ENCODE measurements at regions not wholly inside any gene's neighbourhood (a gene's known extent, or its start where the extent isn't known, plus 50 kb on each side); places are given as distances from the start of the nearest gene placed in this dataset.

DNA sequence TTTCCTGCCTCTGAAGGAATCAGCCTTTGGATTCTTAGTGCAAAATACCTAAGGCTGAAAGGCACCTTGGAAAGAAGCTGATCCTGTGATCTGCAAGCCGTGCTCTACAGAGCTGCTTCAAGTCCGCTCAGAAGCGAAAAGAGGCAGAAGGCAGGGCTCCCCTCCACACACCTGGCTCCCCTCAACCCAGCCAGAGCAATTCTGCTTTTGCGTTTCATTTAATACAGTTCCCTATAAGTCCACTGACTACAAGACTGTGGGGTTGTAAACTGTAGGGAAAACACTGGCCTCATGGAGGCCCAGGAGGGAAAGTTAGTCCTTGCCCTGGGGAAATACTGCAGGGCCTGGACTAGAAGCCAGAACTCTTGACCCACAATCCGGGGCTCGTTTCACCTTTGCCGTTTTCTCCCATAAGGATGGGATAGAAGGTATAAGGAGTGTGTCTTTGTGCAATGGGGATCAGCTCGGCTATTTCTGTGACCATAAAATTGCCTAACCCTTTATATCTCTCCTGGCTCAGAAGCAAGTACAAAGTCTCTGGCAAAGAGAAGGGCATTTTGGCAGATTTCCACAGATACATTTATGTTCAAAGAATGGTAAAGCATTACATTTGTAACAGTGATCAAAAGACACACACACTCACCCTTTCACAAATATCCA, 95.8 kb upstream of the TEX51 start:
- H3K27ac ChIP-seq (ENCODE audit: low read depth, low read length), result no peak overlapping the region
- H3K27me3 ChIP-seq (ENCODE audit: control insufficient read depth, low read length), result no peaks in the 10 kb centered on the region
- H3K79me2 ChIP-seq (ENCODE audit: control insufficient read depth, low read length), result no peaks in the 10 kb centered on the region
- no peaks in the 10 kb centered on the region for H3F3A ChIP-seq (ENCODE audit: control insufficient read depth, insufficient read depth)
- H4K20me1 ChIP-seq (ENCODE audit: control insufficient read depth, insufficient read depth, low read depth, low read length), result no peaks in the 10 kb centered on the region
- no peak overlapping the region for H3K4me3 ChIP-seq (ENCODE audit: low read length)
- H3K9me2 ChIP-seq (replicated peaks; ENCODE audit: control insufficient read depth, low read length), result no peaks in the 10 kb centered on the region
- no peak overlapping the region for H3K4me2 ChIP-seq (ENCODE audit: low read length)
- no peaks in the 10 kb centered on the region for H3K4me1 ChIP-seq (ENCODE audit: control insufficient read depth, low read length)
- H3K9me3 ChIP-seq (ENCODE audit: control insufficient read depth, insufficient read depth, low read length), result no peaks in the 10 kb centered on the region
- TF ChIP-seq CTCF (IDR thresholded peaks at IDR 0.05; ENCODE audit: low read depth, low read length, poor library complexity, severe bottlenecking) (no peak), EZH2phosphoT487 (IDR thresholded peaks at IDR 0.05; ENCODE audit: borderline replicate concordance, low read length) (no peak)
- no peaks in the 10 kb centered on the region for H3K36me3 ChIP-seq (ENCODE audit: control insufficient read depth, low read length)

DNA sequence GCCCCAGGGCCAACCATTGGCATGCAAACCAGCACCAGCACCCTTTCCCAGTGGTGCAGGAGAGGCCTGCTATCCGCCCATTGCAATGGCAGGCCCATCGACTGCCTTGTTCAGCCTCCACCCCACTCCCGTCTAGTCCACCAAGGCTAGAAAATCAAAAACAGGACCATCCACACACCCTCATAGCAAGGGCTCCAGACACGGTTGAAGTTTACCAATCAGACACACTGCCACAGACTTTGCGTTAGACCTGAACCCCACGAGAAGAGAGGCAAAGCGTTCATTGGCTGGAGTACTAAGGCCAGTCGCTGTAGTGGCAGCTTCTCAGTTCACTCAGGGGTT, 95.3 kb upstream of the TEX51 start:
- no peaks in the 10 kb centered on the region for H3K36me3 ChIP-seq (ENCODE audit: control insufficient read depth, low read length)
- H3K9me2 ChIP-seq (replicated peaks; ENCODE audit: control insufficient read depth, low read length), result no peaks in the 10 kb centered on the region
- H4K20me1 ChIP-seq (ENCODE audit: control insufficient read depth, insufficient read depth, low read depth, low read length), result no peaks in the 10 kb centered on the region
- H3K27me3 ChIP-seq (ENCODE audit: control insufficient read depth, low read length), result no peaks in the 10 kb centered on the region
- no peak overlapping the region for H3K4me2 ChIP-seq (ENCODE audit: low read length)
- no peaks in the 10 kb centered on the region for H3F3A ChIP-seq (ENCODE audit: control insufficient read depth, insufficient read depth)
- no peaks in the 10 kb centered on the region for H3K4me1 ChIP-seq (ENCODE audit: control insufficient read depth, low read length)
- TF ChIP-seq CTCF (IDR thresholded peaks at IDR 0.05; ENCODE audit: low read depth, low read length, poor library complexity, severe bottlenecking) (no peak), EZH2phosphoT487 (IDR thresholded peaks at IDR 0.05; ENCODE audit: borderline replicate concordance, low read length) (no peak)
- no peaks in the 10 kb centered on the region for H3K9me3 ChIP-seq (ENCODE audit: control insufficient read depth, insufficient read depth, low read length)
- no peak overlapping the region for H3K4me3 ChIP-seq (ENCODE audit: low read length)
- H3K79me2 ChIP-seq (ENCODE audit: control insufficient read depth, low read length), result no peaks in the 10 kb centered on the region
- H3K27ac ChIP-seq (ENCODE audit: low read depth, low read length), result no peak overlapping the region

DNA sequence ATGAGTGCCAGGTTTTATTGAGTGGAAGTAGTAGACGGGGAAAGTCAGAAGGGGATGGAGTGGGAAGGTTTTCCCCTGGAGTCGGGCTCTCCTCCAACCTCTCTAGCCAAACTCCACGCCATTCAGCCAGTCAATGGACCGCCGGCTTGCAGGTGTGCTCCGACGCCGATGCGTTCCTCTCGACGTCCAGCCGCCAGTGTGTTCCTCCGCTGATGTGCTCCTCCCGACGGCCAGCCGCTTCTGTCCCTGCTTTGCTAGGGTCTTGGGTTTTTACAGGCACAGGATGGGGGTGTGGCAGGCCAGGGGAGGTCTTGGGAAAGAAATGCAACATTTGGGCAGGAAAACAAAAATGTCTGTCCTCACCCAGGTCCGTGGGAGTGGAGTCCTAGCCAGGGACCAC, 94.3 kb upstream of the TEX51 start:
- no peaks in the 10 kb centered on the region for H4K20me1 ChIP-seq (ENCODE audit: control insufficient read depth, insufficient read depth, low read depth, low read length)
- no peaks in the 10 kb centered on the region for H3K27me3 ChIP-seq (ENCODE audit: control insufficient read depth, low read length)
- H3K4me2 ChIP-seq (ENCODE audit: low read length), result no peak overlapping the region
- H3K4me1 ChIP-seq (ENCODE audit: control insufficient read depth, low read length), result no peaks in the 10 kb centered on the region
- H3K27ac ChIP-seq (ENCODE audit: low read depth, low read length), result no peak overlapping the region
- H3K4me3 ChIP-seq (ENCODE audit: low read length), result no peak overlapping the region
- TF ChIP-seq CTCF (IDR thresholded peaks at IDR 0.05; ENCODE audit: low read depth, low read length, poor library complexity, severe bottlenecking), result no peak
- no peak for TF ChIP-seq EZH2phosphoT487 (IDR thresholded peaks at IDR 0.05; ENCODE audit: borderline replicate concordance, low read length)
- H3K79me2 ChIP-seq (ENCODE audit: control insufficient read depth, low read length), result no peaks in the 10 kb centered on the region
- H3F3A ChIP-seq (ENCODE audit: control insufficient read depth, insufficient read depth), result no peaks in the 10 kb centered on the region
- no peaks in the 10 kb centered on the region for H3K9me3 ChIP-seq (ENCODE audit: control insufficient read depth, insufficient read depth, low read length)
- H3K36me3 ChIP-seq (ENCODE audit: control insufficient read depth, low read length), result no peaks in the 10 kb centered on the region
- H3K9me2 ChIP-seq (replicated peaks; ENCODE audit: control insufficient read depth, low read length), result no peaks in the 10 kb centered on the region

Data from DOHH2 (cell line).